WTC11 (cell line): ENCODE measurements at regions not wholly inside any gene's neighbourhood (a gene's known extent, or its start where the extent isn't known, plus 50 kb on each side); places are given as distances from the start of the nearest gene placed in this dataset.

ENCODE experiments used
- ATAC-seq: fragments of 200-7000 bp; cut with Tn5 transposase; 2 replicates; pipeline ENCODE4 v1.10.0; 2021; ENCODE audit warnings: mild to moderate bottlenecking, moderate library complexity
- CTCF ChIA-PET: fragments of 300-600 bp; sonication (Branson Sonifier 250); formaldehyde crosslinking; loops from one replicate; lab custom pipeline; 2021; ENCODE audit warnings: antibody characterized with exemption; lab: Charles Lee
- POLR2A ChIA-PET: fragments of 350-600 bp; sonication (Branson Sonifier 250); formaldehyde crosslinking; loops from one replicate; lab custom pipeline; 2021; ENCODE audit warnings: antibody characterized with exemption; lab: Charles Lee
- DNase-seq: peaks from one replicate; pipeline ENCODE4 v3.0.0; 2021; ENCODE audit warnings: low spot score
- H3K27ac Mint-ChIP-seq: 2 replicates; pipeline ENCODE4 v1.8.0; 2021; ENCODE audit warnings: mixed read lengths
- H3K27me3 Mint-ChIP-seq: 2 replicates; pipeline ENCODE4 v1.8.0; 2021; ENCODE audit warnings: low read depth, mild to moderate bottlenecking, moderate library complexity, mixed read lengths
- H3K36me3 Mint-ChIP-seq: 2 replicates; pipeline ENCODE4 v1.8.0; 2021; ENCODE audit warnings: mixed read lengths
- H3K4me1 Mint-ChIP-seq: 2 replicates; pipeline ENCODE4 v1.8.0; 2022; ENCODE audit warnings: mixed read lengths
- H3K4me3 Mint-ChIP-seq: 2 replicates; pipeline ENCODE4 v1.8.0; 2021; ENCODE audit warnings: mild to moderate bottlenecking, moderate library complexity, mixed read lengths
- H3K9me3 Mint-ChIP-seq: 2 replicates; pipeline ENCODE4 v1.8.0; 2021; ENCODE audit warnings: mixed read lengths
- AFF4 ChIP-seq: sonication (generic); formaldehyde crosslinking; IDR thresholded peaks from 2 replicates; pipeline ENCODE4 v1.8.1; 2023; ENCODE audit warnings: mild to moderate bottlenecking, missing genetic modification reagents, borderline replicate concordance
- AR ChIP-seq: fragments of 250-450 bp; sonication (Bioruptor Pico); IDR thresholded peaks from 2 replicates; pipeline ENCODE4 v1.9.0; 2021; ENCODE audit warnings: mild to moderate bottlenecking
- ATF3 ChIP-seq: sonication (generic); formaldehyde crosslinking; conservative IDR thresholded peaks from 2 replicates; pipeline ENCODE4 v1.8.1; 2022; ENCODE audit warnings: mild to moderate bottlenecking, missing genetic modification reagents
- E2F4 ChIP-seq: sonication (generic); formaldehyde crosslinking; IDR thresholded peaks from 2 replicates; pipeline ENCODE4 v1.8.1; 2022; ENCODE audit warnings: low read depth, mild to moderate bottlenecking, moderate library complexity, missing genetic modification reagents, borderline replicate concordance
- EMX1 ChIP-seq: fragments of 250-450 bp; sonication (Bioruptor Pico); IDR thresholded peaks from 2 replicates; pipeline ENCODE4 v1.8.0; 2021; ENCODE audit warnings: mild to moderate bottlenecking
- ERG ChIP-seq: fragments of 250-450 bp; sonication (Bioruptor Pico); IDR thresholded peaks from 2 replicates; pipeline ENCODE4 v1.8.0; 2021; ENCODE audit warnings: mild to moderate bottlenecking
- FOXJ3 ChIP-seq: sonication (generic); formaldehyde crosslinking; IDR thresholded peaks from 2 replicates; pipeline ENCODE4 v1.9.0; 2021; ENCODE audit warnings: missing genetic modification reagents, mild to moderate bottlenecking, borderline replicate concordance
- KAT7 ChIP-seq: sonication (generic); formaldehyde crosslinking; IDR thresholded peaks from 2 replicates; pipeline ENCODE4 v1.8.1; 2023; ENCODE audit warnings: missing genetic modification reagents, mild to moderate bottlenecking, borderline replicate concordance
- MAX ChIP-seq: sonication (generic); formaldehyde crosslinking; IDR thresholded peaks from 2 replicates; pipeline ENCODE4 v1.8.0; 2022; ENCODE audit warnings: mild to moderate bottlenecking, missing genetic modification reagents
- MYBL2 ChIP-seq: sonication (generic); formaldehyde crosslinking; IDR thresholded peaks from 2 replicates; pipeline ENCODE4 v1.8.1; 2023; ENCODE audit warnings: mild to moderate bottlenecking, moderate library complexity, missing genetic modification reagents
- NFATC4 ChIP-seq: fragments of 250-450 bp; sonication (Bioruptor Pico); IDR thresholded peaks from 2 replicates; pipeline ENCODE4 v1.9.0; 2021; ENCODE audit warnings: mild to moderate bottlenecking
- NR1H2 ChIP-seq: sonication (generic); formaldehyde crosslinking; IDR thresholded peaks from 2 replicates; pipeline ENCODE4 v1.9.0; 2021; ENCODE audit warnings: mild to moderate bottlenecking, moderate library complexity, missing genetic modification reagents
- NR2C2 ChIP-seq: sonication (generic); formaldehyde crosslinking; IDR thresholded peaks from 2 replicates; pipeline ENCODE4 v1.8.0; 2022; ENCODE audit warnings: mild to moderate bottlenecking, missing genetic modification reagents
- NR3C1 ChIP-seq: sonication (generic); formaldehyde crosslinking; conservative IDR thresholded peaks from 2 replicates; pipeline ENCODE4 v1.8.1; 2023; ENCODE audit warnings: low read depth, mild to moderate bottlenecking, missing genetic modification reagents
- OVOL2 ChIP-seq: fragments of 250-450 bp; sonication (Bioruptor Pico); IDR thresholded peaks from 2 replicates; pipeline ENCODE4 v1.9.0; 2021; ENCODE audit warnings: mild to moderate bottlenecking, borderline replicate concordance
- PRRX2 ChIP-seq: fragments of 250-450 bp; sonication (Bioruptor Pico); IDR thresholded peaks from 2 replicates; pipeline ENCODE4 v1.8.0; 2021; ENCODE audit warnings: mild to moderate bottlenecking
- RELA ChIP-seq: sonication (generic); formaldehyde crosslinking; IDR thresholded peaks from 2 replicates; pipeline ENCODE4 v1.8.1; 2022; ENCODE audit warnings: missing genetic modification reagents, mild to moderate bottlenecking, borderline replicate concordance
- RORB ChIP-seq: fragments of 250-450 bp; sonication (Bioruptor Pico); IDR thresholded peaks from 2 replicates; pipeline ENCODE4 v1.9.0; 2021; ENCODE audit warnings: mild to moderate bottlenecking
- TP53 ChIP-seq: sonication (generic); formaldehyde crosslinking; IDR thresholded peaks from 2 replicates; pipeline ENCODE4 v1.8.1; 2023; ENCODE audit warnings: mild to moderate bottlenecking, missing genetic modification reagents
- ZNF232 ChIP-seq: sonication (generic); formaldehyde crosslinking; IDR thresholded peaks from 2 replicates; pipeline ENCODE4 v1.8.0; 2022; ENCODE audit warnings: mild to moderate bottlenecking, missing genetic modification reagents
- ZNF317 ChIP-seq: sonication (generic); formaldehyde crosslinking; IDR thresholded peaks from 2 replicates; pipeline ENCODE4 v1.8.1; 2023; ENCODE audit warnings: low read depth, mild to moderate bottlenecking, moderate library complexity, missing genetic modification reagents, borderline replicate concordance
- ZNF396 ChIP-seq: fragments of 250-450 bp; sonication (Bioruptor Pico); IDR thresholded peaks from 2 replicates; pipeline ENCODE4 v1.8.0; 2021; ENCODE audit warnings: mild to moderate bottlenecking, moderate library complexity, borderline replicate concordance

GRCh38 chr3:59572106-59572505 is 522.3 kb upstream of the CFAP20DC start:
- no peak overlapping the region for H3K27ac Mint-ChIP-seq
- POLR2A ChIA-PET = no interaction called here
- DNase-seq (no peak), ATAC-seq (no peak)
- no peaks in the 10 kb centered on the region for H3K36me3 Mint-ChIP-seq
- no peak overlapping the region for H3K4me3 Mint-ChIP-seq
- CTCF ChIA-PET = interaction anchor here (0.9 kb wide), 1 partner anchor 286 kb away, joined by 3 read pairs; no protein-coding TSS in a partner anchor
- TF ChIP-seq TP53 (no peak), NR3C1 (CRISPR knock-in tag) (no peak), EMX1 (CRISPR knock-in tag) (no peak), RORB (CRISPR knock-in tag) (no peak), ZNF396 (CRISPR knock-in tag) (no peak), KAT7 (CRISPR knock-in tag) (no peak), ZNF232 (no peak), PRRX2 (no peak), ERG (no peak), E2F4 (no peak), AFF4 (CRISPR knock-in tag) (no peak), NR2C2 (CRISPR knock-in tag) (no peak), MAX (no peak), AR (CRISPR knock-in tag) (no peak), MYBL2 (no peak), NFATC4 (CRISPR knock-in tag) (no peak), FOXJ3 (CRISPR knock-in tag) (no peak)
- H3K4me1 Mint-ChIP-seq = no peaks in the 10 kb centered on the region
- H3K27me3 Mint-ChIP-seq = no peaks in the 10 kb centered on the region
- H3K9me3 Mint-ChIP-seq = no peaks in the 10 kb centered on the region

- ChIA-PET POLR2A (no interaction called here), CTCF (interaction anchor here (1.0 kb wide), 1 partner anchor 257 kb away, joined by 3 read pairs; no protein-coding TSS in a partner anchor)
- no peak overlapping the region for H3K27ac Mint-ChIP-seq
- DNase-seq = no peak
- H3K9me3 Mint-ChIP-seq = no peaks in the 10 kb centered on the region
- H3K27me3 Mint-ChIP-seq = no peaks in the 10 kb centered on the region
- no peaks in the 10 kb centered on the region for H3K4me1 Mint-ChIP-seq
- no peaks in the 10 kb centered on the region for H3K36me3 Mint-ChIP-seq
- ATAC-seq = no peak
- no peak overlapping the region for H3K4me3 Mint-ChIP-seq
- TF ChIP-seq AFF4 (CRISPR knock-in tag) = no peak
- no peak for TF ChIP-seq NR1H2
- TF ChIP-seq ATF3 (CRISPR knock-in tag) = no peak
- no peak for TF ChIP-seq RELA (CRISPR knock-in tag)
- no peak for TF ChIP-seq E2F4
- TF ChIP-seq ZNF317 (CRISPR knock-in tag) = no peak
- no peak for TF ChIP-seq OVOL2 (CRISPR knock-in tag)
These were observed 521.0 kb upstream of the CFAP20DC start for GRCh38 chr3:59570806-59571205.
